ENCODE measurements at regions not wholly inside any gene's neighbourhood (a gene's known extent, or its start where the extent isn't known, plus 50 kb on each side); places are given as distances from the start of the nearest gene placed in this dataset.
A peak's percentile ranks its signal among the peaks of the same experiment; 100 is the strongest.

GRCh38 chr15:79516155-79516554 lies 84.0 kb downstream of the MINAR1 start:
- Histone ChIP-seq H3K4me3 (ENCODE audit: extremely low read depth, insufficient read depth, low read length, poor library complexity, severe bottlenecking) (no peak overlapping the region), H3K9me3 (ENCODE audit: control insufficient read depth, low read length) (no peaks in the 10 kb centered on the region), H3K27ac (ENCODE audit: low read depth, low read length, severe bottlenecking) (no peak overlapping the region), H3K4me1 (ENCODE audit: control insufficient read depth, insufficient read depth, low read length, poor library complexity, severe bottlenecking) (no peaks in the 10 kb centered on the region), H3K36me3 (ENCODE audit: control insufficient read depth, insufficient read depth, low read length) (no peaks in the 10 kb centered on the region)
- WGBS, 2 experiments (ENCODE audit: insufficient coverage in 2 of 2) = 60 to 73% methylated on average over 3 of the region's 3 CpGs

GRCh38 chr15:79516646-79517045 lies 84.5 kb downstream of the MINAR1 start:
- Histone ChIP-seq H3K4me3 (ENCODE audit: extremely low read depth, insufficient read depth, low read length, poor library complexity, severe bottlenecking) (no peak overlapping the region), H3K9me3 (ENCODE audit: control insufficient read depth, low read length) (no peaks in the 10 kb centered on the region), H3K27ac (ENCODE audit: low read depth, low read length, severe bottlenecking) (no peak overlapping the region), H3K4me1 (ENCODE audit: control insufficient read depth, insufficient read depth, low read length, poor library complexity, severe bottlenecking) (no peaks in the 10 kb centered on the region), H3K36me3 (ENCODE audit: control insufficient read depth, insufficient read depth, low read length) (no peaks in the 10 kb centered on the region)
- 100% methylated on average over 1 of the region's 3 CpGs for WGBS, 2 experiments (ENCODE audit: insufficient coverage in 2 of 2)

- Histone ChIP-seq H3K36me3 (ENCODE audit: control insufficient read depth, insufficient read depth, low read length) (no peaks in the 10 kb centered on the region), H3K27ac (ENCODE audit: low read depth, low read length, severe bottlenecking) (no peak overlapping the region), H3K4me1 (ENCODE audit: control insufficient read depth, insufficient read depth, low read length, poor library complexity, severe bottlenecking) (no peaks in the 10 kb centered on the region), H3K4me3 (ENCODE audit: extremely low read depth, insufficient read depth, low read length, poor library complexity, severe bottlenecking) (no peak overlapping the region), H3K9me3 (ENCODE audit: control insufficient read depth, low read length) (no peaks in the 10 kb centered on the region)
- 94 to 100% methylated on average over 1 to 2 of the region's 3 CpGs for WGBS, 2 experiments (ENCODE audit: insufficient coverage in 2 of 2)
Measured at GRCh38 chr15:79519628-79520027, 87.5 kb downstream of the MINAR1 start.

- Histone ChIP-seq H3K36me3 (ENCODE audit: control insufficient read depth, insufficient read depth, low read length) (no peaks in the 10 kb centered on the region), H3K9me3 (ENCODE audit: control insufficient read depth, low read length) (no peaks in the 10 kb centered on the region), H3K27ac (ENCODE audit: low read depth, low read length, severe bottlenecking) (no peak overlapping the region), H3K4me1 (ENCODE audit: control insufficient read depth, insufficient read depth, low read length, poor library complexity, severe bottlenecking) (no peaks in the 10 kb centered on the region), H3K4me3 (ENCODE audit: extremely low read depth, insufficient read depth, low read length, poor library complexity, severe bottlenecking) (no peak overlapping the region)
- 92 to 100% methylated on average over 2 of the region's 2 CpGs for WGBS, 2 experiments (ENCODE audit: insufficient coverage in 2 of 2)
Measured at GRCh38 chr15:79520654-79521053, 88.5 kb downstream of the MINAR1 start.

DNA sequence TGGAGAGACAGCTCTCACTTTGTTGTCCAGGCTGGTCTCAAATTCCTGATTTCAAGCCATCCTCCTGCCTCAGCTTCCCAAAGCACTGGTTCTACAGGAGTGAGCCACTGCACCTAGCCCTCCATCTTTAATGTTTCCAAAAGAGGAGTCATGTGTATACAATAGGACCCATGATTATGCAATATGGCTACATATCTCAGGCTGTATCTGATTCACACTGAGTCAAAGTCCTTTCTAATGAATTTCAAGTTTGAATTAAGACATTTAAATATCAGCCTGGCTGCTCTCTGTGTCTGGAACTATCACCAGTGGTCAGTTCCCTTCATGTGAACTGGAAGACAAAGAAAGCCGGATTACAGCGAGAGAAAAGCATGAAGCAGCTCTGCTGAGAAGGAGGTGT lies 90.5 kb downstream of the MINAR1 start:
- Histone ChIP-seq H3K36me3 (ENCODE audit: control insufficient read depth, insufficient read depth, low read length) (no peaks in the 10 kb centered on the region), H3K9me3 (ENCODE audit: control insufficient read depth, low read length) (no peaks in the 10 kb centered on the region), H3K4me3 (ENCODE audit: extremely low read depth, insufficient read depth, low read length, poor library complexity, severe bottlenecking) (no peak overlapping the region), H3K27ac (ENCODE audit: low read depth, low read length, severe bottlenecking) (no peak overlapping the region), H3K4me1 (ENCODE audit: control insufficient read depth, insufficient read depth, low read length, poor library complexity, severe bottlenecking) (no peaks in the 10 kb centered on the region)
- 84 to 100% methylated on average over 2 of the region's 2 CpGs for WGBS, 2 experiments (ENCODE audit: insufficient coverage in 2 of 2)

DNA sequence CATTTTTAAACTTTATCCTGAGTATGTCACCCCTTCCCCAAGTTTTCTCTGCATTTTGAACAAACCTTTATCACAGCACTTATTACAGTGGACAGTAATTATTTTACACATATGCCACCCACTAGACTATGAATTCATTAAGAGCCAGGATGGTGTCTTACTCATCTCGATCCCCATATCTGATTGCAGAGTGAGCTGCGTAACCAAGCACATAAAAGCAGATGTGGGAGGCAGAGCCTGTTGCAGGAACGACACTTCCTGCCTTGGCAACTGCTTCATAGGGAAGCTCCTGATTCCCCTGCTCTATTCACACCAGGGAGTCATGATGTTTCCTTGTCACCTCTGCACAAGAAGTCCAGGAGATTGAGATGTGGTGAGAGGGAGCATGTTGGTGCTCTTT lies 91.1 kb downstream of the MINAR1 start:
- no peaks in the 10 kb centered on the region for H3K9me3 ChIP-seq (ENCODE audit: control insufficient read depth, low read length)
- WGBS, 2 experiments (ENCODE audit: insufficient coverage in 2 of 2) = 94% methylated on average over 2 to 3 of the region's 3 CpGs
- H3K4me1 ChIP-seq (ENCODE audit: control insufficient read depth, insufficient read depth, low read length, poor library complexity, severe bottlenecking) = no peaks in the 10 kb centered on the region
- no peak overlapping the region for H3K27ac ChIP-seq (ENCODE audit: low read depth, low read length, severe bottlenecking)
- H3K36me3 ChIP-seq (ENCODE audit: control insufficient read depth, insufficient read depth, low read length) = no peaks in the 10 kb centered on the region
- H3K4me3 ChIP-seq (ENCODE audit: extremely low read depth, insufficient read depth, low read length, poor library complexity, severe bottlenecking) = no peak overlapping the region

- no peaks in the 10 kb centered on the region for H3K36me3 ChIP-seq (ENCODE audit: control insufficient read depth, insufficient read depth, low read length)
Measured at GRCh38 chr15:79524531-79524930, 92.4 kb downstream of the MINAR1 start.

GRCh38 chr15:79526376-79526775 lies 94.2 kb downstream of the MINAR1 start:
- Histone ChIP-seq H3K36me3 (ENCODE audit: control insufficient read depth, insufficient read depth, low read length) (no peaks in the 10 kb centered on the region), H3K4me1 (ENCODE audit: control insufficient read depth, insufficient read depth, low read length, poor library complexity, severe bottlenecking) (peaks cover 5% of the 10 kb centered on the region), H3K4me3 (ENCODE audit: extremely low read depth, insufficient read depth, low read length, poor library complexity, severe bottlenecking) (no peak overlapping the region), H3K9me3 (ENCODE audit: control insufficient read depth, low read length) (no peaks in the 10 kb centered on the region), H3K27ac (ENCODE audit: low read depth, low read length, severe bottlenecking) (no peak overlapping the region)
- 92 to 100% methylated on average over 3 of the region's 3 CpGs for WGBS, 2 experiments (ENCODE audit: insufficient coverage in 2 of 2)

More at GRCh38 chr15:79524531-79524930, 92.4 kb downstream of the MINAR1 start:
- Histone ChIP-seq H3K4me1 (ENCODE audit: control insufficient read depth, insufficient read depth, low read length, poor library complexity, severe bottlenecking) (peaks cover 2% of the 10 kb centered on the region), H3K4me3 (ENCODE audit: extremely low read depth, insufficient read depth, low read length, poor library complexity, severe bottlenecking) (no peak overlapping the region), H3K9me3 (ENCODE audit: control insufficient read depth, low read length) (no peaks in the 10 kb centered on the region), H3K27ac (ENCODE audit: low read depth, low read length, severe bottlenecking) (no peak overlapping the region)
- WGBS, 2 experiments (ENCODE audit: insufficient coverage in 2 of 2) = 94 to 100% methylated on average over 1 to 2 of the region's 3 CpGs

DNA sequence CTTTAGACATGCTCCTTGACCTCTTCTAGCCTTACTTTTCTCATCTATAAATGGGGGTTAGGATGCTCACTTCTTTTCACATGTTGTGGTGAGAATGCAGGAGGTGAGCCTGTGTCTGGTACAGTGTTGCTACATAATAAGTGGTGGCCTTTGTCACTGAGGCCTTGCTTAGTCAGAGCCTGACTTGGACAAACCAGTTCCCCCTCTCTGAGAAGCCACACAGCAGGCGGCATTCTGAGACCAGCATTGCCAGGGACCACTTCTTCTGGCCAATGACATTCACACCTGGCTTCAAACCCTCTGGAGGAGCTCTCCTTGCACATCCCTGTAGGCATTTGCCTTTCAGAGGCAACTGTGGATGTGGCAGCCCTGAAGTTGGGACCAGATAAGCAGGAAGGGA lies 95.7 kb downstream of the MINAR1 start:
- Histone ChIP-seq H3K36me3 (ENCODE audit: control insufficient read depth, insufficient read depth, low read length) (no peaks in the 10 kb centered on the region), H3K9me3 (ENCODE audit: control insufficient read depth, low read length) (no peaks in the 10 kb centered on the region), H3K4me1 (ENCODE audit: control insufficient read depth, insufficient read depth, low read length, poor library complexity, severe bottlenecking) (peaks cover 5% of the 10 kb centered on the region), H3K27ac (ENCODE audit: low read depth, low read length, severe bottlenecking) (no peak overlapping the region), H3K4me3 (ENCODE audit: extremely low read depth, insufficient read depth, low read length, poor library complexity, severe bottlenecking) (no peak overlapping the region)
- WGBS, 2 experiments (ENCODE audit: insufficient coverage in 2 of 2) = 44% methylated on average over 1 of the region's 1 CpG; no CpG with 5 or more reads in 1 of the 2 experiments

DNA sequence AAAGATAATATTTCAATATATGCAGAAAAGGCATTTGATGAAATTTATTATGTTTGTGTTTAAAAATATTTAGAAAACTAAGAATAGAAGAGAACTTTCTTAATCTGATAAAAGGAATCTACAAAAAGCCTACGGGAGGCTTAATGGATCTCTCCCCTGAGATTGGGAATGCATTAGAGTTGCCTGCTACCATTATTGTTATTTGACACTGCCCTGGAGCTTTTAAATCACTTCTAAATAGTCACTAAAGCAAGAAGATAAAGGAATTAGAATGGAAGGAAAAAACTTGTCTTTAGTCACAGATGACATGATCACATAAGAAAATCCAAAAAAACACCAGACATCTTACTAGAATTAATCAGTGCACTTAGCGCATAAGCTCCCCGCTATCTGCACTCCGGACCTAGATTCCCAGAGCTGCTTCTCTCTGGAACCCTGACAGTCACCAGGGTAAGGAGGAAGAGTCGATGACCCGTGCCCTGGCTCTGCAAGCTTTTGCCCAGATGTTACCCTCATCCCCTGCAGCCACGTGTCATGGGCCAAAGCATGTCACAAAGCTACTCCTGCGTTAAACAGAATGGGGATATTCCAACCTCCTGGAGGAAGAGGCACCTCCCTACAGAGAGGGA lies 97.1 kb downstream of the MINAR1 start:
- no peaks in the 10 kb centered on the region for H3K36me3 ChIP-seq (ENCODE audit: control insufficient read depth, insufficient read depth, low read length)
- WGBS, 2 experiments (ENCODE audit: insufficient coverage in 2 of 2) = 80 to 94% methylated on average over 3 to 7 of the region's 8 CpGs
- no peaks in the 10 kb centered on the region for H3K9me3 ChIP-seq (ENCODE audit: control insufficient read depth, low read length)
- no peak overlapping the region for H3K4me3 ChIP-seq (ENCODE audit: extremely low read depth, insufficient read depth, low read length, poor library complexity, severe bottlenecking)
- peak overlapping the region; percentile 18 for H3K27ac ChIP-seq (ENCODE audit: low read depth, low read length, severe bottlenecking)
- H3K4me1 ChIP-seq (ENCODE audit: control insufficient read depth, insufficient read depth, low read length, poor library complexity, severe bottlenecking) = peaks cover 5% of the 10 kb centered on the region

DNA sequence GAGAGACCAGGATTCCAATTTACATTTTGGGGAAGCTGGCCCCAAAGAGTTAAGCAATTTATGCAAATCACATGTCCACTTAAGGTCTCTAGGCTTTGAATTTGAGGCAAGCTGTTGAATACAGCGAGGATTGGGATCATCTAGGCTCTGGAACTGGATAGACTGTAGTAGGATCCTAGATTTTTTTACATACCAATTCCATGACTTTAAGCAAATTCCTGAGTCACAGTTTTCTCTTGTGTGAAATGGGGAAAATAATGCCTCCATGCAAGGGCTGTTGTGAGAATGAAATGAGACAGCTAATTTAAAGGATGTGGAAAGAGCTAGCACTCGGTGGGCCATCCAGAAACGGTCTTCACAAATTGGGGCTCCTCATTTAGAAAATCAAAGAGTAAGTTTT lies 103.4 kb downstream of the MINAR1 start:
- Histone ChIP-seq H3K9me3 (ENCODE audit: control insufficient read depth, low read length) (no peaks in the 10 kb centered on the region), H3K27ac (ENCODE audit: low read depth, low read length, severe bottlenecking) (no peak overlapping the region), H3K4me3 (ENCODE audit: extremely low read depth, insufficient read depth, low read length, poor library complexity, severe bottlenecking) (no peak overlapping the region), H3K36me3 (ENCODE audit: control insufficient read depth, insufficient read depth, low read length) (no peaks in the 10 kb centered on the region), H3K4me1 (ENCODE audit: control insufficient read depth, insufficient read depth, low read length, poor library complexity, severe bottlenecking) (no peaks in the 10 kb centered on the region)
- WGBS, 2 experiments (ENCODE audit: insufficient coverage in 2 of 2) = 92 to 93% methylated on average over 2 to 3 of the region's 3 CpGs

All from mesodermal cell (in vitro differentiated cells).